Neutrophil (primary cell): ENCODE measurements at regions not wholly inside any gene's neighbourhood (a gene's known extent, or its start where the extent isn't known, plus 50 kb on each side); places are given as distances from the start of the nearest gene placed in this dataset.

Experiments
- H3K27ac ChIP-seq: fragments of 200-600 bp; sonication (generic); 2 replicates; pipeline ENCODE4 v1.5.1; 2016; ENCODE audit warnings: mild to moderate bottlenecking, moderate library complexity
- H3K27me3 ChIP-seq: fragments of 200-600 bp; sonication (generic); 2 replicates; pipeline ENCODE4 v1.6.0; 2016; ENCODE audit warnings: mild to moderate bottlenecking
- H3K36me3 ChIP-seq: fragments of 200-600 bp; sonication (generic); 2 replicates; pipeline ENCODE4 v1.5.1; 2017
- H3K4me1 ChIP-seq, 2 experiments: fragments of 200-600 bp in 1 of 2; sonication (generic) in 1 of 2; 1 replicate in 1 of 2; 2 replicates in 1 of 2; pipeline versions ENCODE4 v1.5.1 to v1.6.1; 2013 to 2016; ENCODE audit warnings: low read depth in 1 of 2, low read length in 1 of 2, mild to moderate bottlenecking in 1 of 2, moderate library complexity in 1 of 2; ENCODE audit not compliant: control insufficient read depth in 1 of 2, insufficient read depth in 1 of 2
- H3K4me3 ChIP-seq, 2 experiments: fragments of 200-600 bp in 1 of 2; sonication (generic) in 1 of 2; 1 replicate in 1 of 2; 2 replicates in 1 of 2; pipeline ENCODE4 v1.5.1; 2013 to 2016; ENCODE audit warnings: low read depth in 1 of 2, low read length in 1 of 2, mild to moderate bottlenecking in 1 of 2, moderate library complexity in 1 of 2
- H3K9me3 ChIP-seq: fragments of 200-600 bp; sonication (generic); 2 replicates; pipeline ENCODE4 v1.5.1; 2016
- TF ChIP-seq, protein P1 (sequence below): fragments of 200-600 bp; sonication (generic); IDR thresholded peaks from 2 replicates; pipeline ENCODE4 v1.5.1; 2016; ENCODE audit warnings: antibody characterized with exemption

DNA sequence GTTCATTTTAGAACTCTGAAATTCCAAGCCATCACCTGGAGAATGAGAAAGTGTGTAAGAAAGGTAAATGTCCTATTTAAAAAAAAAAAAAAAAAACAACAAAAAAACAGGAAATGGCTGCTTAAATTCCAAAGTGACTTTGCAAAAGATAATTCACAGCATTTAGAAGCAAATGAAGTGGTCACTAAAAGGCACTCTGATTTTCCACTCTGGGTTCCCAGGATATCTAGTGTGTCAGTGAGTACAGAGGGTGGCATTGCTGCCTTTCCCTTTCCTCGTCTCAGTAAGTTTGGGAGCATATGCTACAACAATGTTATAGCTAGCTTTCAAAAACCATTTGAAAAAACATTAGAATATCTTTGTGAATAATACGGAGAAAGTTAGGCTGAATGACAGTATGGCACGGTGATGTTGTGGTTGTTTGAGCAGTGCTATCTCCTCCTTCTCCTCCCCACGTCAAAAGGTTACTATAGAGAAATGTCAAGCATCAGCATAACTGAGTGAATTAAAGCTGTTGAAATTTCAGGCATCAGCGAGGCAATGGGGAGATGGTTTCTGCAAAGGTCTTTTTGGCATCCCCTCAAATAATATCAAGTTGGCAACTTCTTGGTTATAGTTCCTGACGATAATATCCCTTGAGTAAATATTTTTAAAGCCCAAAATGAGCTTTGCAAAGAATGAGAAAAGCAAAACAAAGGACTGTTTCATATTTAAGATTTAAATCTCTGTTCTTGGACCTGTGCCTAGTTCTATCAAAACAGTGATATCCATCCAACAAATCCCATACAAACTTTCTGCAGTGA, 164.5 kb upstream of the E2F7 start:
- no peaks in the 10 kb centered on the region for H3K36me3 ChIP-seq
- no peaks in the 10 kb centered on the region for H3K4me1 ChIP-seq
- no peak overlapping the region for H3K4me3 ChIP-seq
- TF ChIP-seq, protein P1, sequence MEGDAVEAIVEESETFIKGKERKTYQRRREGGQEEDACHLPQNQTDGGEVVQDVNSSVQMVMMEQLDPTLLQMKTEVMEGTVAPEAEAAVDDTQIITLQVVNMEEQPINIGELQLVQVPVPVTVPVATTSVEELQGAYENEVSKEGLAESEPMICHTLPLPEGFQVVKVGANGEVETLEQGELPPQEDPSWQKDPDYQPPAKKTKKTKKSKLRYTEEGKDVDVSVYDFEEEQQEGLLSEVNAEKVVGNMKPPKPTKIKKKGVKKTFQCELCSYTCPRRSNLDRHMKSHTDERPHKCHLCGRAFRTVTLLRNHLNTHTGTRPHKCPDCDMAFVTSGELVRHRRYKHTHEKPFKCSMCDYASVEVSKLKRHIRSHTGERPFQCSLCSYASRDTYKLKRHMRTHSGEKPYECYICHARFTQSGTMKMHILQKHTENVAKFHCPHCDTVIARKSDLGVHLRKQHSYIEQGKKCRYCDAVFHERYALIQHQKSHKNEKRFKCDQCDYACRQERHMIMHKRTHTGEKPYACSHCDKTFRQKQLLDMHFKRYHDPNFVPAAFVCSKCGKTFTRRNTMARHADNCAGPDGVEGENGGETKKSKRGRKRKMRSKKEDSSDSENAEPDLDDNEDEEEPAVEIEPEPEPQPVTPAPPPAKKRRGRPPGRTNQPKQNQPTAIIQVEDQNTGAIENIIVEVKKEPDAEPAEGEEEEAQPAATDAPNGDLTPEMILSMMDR = no peak
- H3K9me3 ChIP-seq = no peaks in the 10 kb centered on the region
- no peaks in the 10 kb centered on the region for H3K27me3 ChIP-seq
- H3K27ac ChIP-seq = no peak overlapping the region

DNA sequence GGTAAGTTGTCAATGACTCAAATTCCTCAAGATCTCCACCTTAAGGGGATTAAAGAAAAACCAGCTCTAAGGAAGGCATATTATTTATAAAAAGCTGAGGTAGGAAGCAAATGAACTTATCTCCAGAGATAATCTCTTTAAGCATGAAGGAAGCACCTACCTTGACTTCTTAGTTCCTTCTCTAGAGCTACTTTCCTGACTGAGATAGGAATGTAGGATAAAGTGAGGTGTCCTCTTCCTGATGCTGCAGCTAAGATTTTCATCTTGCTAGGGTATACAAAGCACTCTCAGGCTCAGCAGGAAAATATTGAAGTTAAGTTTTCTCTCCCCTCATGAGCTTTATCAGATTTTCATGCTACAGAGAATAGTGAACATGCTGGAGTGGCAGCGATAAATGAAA, 163.0 kb upstream of the E2F7 start:
- Histone ChIP-seq H3K4me1 (no peaks in the 10 kb centered on the region), H3K4me3 (no peak overlapping the region), H3K36me3 (no peaks in the 10 kb centered on the region), H3K27me3 (no peaks in the 10 kb centered on the region), H3K9me3 (no peaks in the 10 kb centered on the region), H3K27ac (no peak overlapping the region)
- TF ChIP-seq, protein P1 = no peak

DNA sequence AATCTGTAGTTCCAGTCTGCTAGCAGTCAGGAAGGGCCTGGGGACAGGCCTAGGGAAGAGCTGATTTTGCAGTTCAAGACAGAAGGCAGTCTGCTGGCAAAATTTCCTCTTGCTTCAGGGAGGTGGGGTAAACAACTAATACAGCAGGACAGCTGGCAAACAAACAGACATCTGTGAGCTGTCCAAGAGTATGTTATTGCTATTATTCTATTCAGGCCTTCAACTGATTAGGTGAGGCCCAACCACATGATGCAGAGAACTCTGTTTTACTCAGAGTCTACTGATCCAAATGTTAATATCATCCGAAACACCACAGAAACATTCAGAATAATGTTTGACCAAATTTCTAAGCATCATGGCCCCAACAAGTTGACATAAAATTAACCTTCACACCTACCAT, 161.0 kb upstream of the E2F7 start:
- TF ChIP-seq, protein P1 = no peak
- H3K27ac ChIP-seq = no peak overlapping the region
- H3K27me3 ChIP-seq = no peaks in the 10 kb centered on the region
- H3K9me3 ChIP-seq = no peaks in the 10 kb centered on the region
- no peaks in the 10 kb centered on the region for H3K4me1 ChIP-seq
- no peaks in the 10 kb centered on the region for H3K36me3 ChIP-seq
- no peak overlapping the region for H3K4me3 ChIP-seq

DNA sequence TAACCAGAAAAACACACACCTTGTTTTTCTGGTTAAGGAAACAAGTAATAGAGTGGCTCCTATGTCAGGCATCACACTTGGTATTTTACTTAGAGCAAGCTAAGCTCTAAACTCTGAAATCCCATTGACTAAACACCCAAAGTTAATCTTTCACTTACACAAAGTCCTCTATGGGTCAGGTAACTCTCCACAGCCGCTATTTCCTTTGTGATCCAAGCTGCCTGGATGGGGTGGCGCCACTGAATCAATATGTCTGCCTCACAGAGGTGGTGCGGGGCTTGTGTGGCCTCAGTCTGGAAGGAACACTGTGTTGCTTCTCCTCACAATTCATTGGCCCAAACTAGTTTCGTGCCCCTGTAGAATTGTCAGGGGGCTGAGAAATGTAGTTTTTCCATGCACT, 160.0 kb upstream of the E2F7 start:
- no peaks in the 10 kb centered on the region for H3K27me3 ChIP-seq
- TF ChIP-seq, protein P1 = no peak
- H3K4me3 ChIP-seq = no peak overlapping the region
- H3K27ac ChIP-seq = no peak overlapping the region
- H3K36me3 ChIP-seq = no peaks in the 10 kb centered on the region
- no peaks in the 10 kb centered on the region for H3K9me3 ChIP-seq
- H3K4me1 ChIP-seq = no peaks in the 10 kb centered on the region

DNA sequence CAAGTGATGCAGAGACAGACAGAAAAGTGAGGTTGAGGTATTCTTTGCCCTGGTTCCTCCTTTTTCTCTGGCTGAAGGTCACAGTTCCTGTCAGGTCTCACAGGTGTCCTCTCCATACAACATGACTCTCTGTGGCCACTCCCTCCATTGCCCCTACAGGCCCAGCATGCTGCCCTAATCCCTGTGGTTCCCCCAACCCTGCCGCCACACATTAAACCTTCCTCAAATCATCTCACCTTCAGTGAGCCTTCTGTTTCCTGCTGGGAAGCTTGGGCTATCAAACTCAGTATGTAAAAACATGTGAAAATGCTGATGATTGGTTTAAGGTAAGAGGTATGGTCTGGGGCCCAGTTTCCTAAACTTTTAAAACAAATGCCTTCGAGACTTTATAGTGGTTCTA, 159.0 kb upstream of the E2F7 start:
- no peaks in the 10 kb centered on the region for H3K27me3 ChIP-seq
- no peaks in the 10 kb centered on the region for H3K4me1 ChIP-seq
- no peaks in the 10 kb centered on the region for H3K36me3 ChIP-seq
- TF ChIP-seq, protein P1 = no peak
- H3K27ac ChIP-seq = no peak overlapping the region
- no peaks in the 10 kb centered on the region for H3K9me3 ChIP-seq
- no peak overlapping the region for H3K4me3 ChIP-seq
